ENCODE measurements at regions not wholly inside any gene's neighbourhood (a gene's known extent, or its start where the extent isn't known, plus 50 kb on each side); places are given as distances from the start of the nearest gene placed in this dataset.
"Not testable (repeated sequence)": the region's sequence is repeated elsewhere in the genome, so short reads cannot be mapped to it uniquely, and the experiment has no call there.

DNA sequence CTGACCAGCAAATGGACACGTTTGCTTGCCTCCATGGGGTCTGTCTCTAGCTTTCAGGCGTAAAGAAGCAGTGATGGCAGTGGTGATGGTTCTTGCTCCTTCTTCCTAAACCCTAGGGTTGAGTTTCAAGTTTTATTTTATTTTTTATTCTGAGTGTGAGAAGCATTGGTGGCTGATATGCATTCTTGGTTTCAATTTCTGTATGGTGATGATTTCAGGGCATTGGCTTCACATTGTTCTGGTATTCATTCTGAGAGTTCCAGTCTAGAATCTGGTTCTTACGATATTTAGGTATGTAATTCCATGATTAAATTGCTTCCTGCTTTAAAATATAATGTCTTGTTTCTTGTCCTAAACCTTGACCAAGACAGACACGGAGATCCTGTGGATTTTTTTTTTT is 444.5 kb upstream of the IMPG1 start:
- Histone ChIP-seq H3K27me3 (ENCODE audit: insufficient read depth, low read length, poor library complexity, severe bottlenecking) (no peaks in the 10 kb centered on the region), H3K4me1 (ENCODE audit: insufficient read depth, low read length) (no peaks in the 10 kb centered on the region), H3K36me3 (ENCODE audit: insufficient read depth, low read length) (no peaks in the 10 kb centered on the region), H3K9me3 (ENCODE audit: low read length) (no peaks in the 10 kb centered on the region), H3K4me3 (ENCODE audit: low read length) (no peak overlapping the region), H3K27ac (ENCODE audit: low read depth, low read length) (no peak overlapping the region)
- ChIA-PET CTCF (no interaction called here), POLR2A (no interaction called here)
- Mint-ChIP-seq H3K9me3 (peaks cover 2 to 29% (median 6%) of the 10 kb centered on the region in 5 donors), H3K27me3 (no peaks in the 10 kb centered on the region), H3K4me3 (no peak overlapping the region), H3K4me1 (no peaks in the 10 kb centered on the region), H3K27ac (no peak overlapping the region), H3K36me3 (no peaks in the 10 kb centered on the region)
- no peak for DNase-seq

- no peak for DNase-seq
- H3K27ac ChIP-seq (ENCODE audit: low read depth, low read length): no peak overlapping the region
- H3K4me3 ChIP-seq (ENCODE audit: low read length): no peak overlapping the region
- no peaks in the 10 kb centered on the region for H3K9me3 ChIP-seq (ENCODE audit: low read length)
- POLR2A ChIA-PET: no interaction called here
- Mint-ChIP-seq H3K27me3 (no peaks in the 10 kb centered on the region), H3K4me3 (no peak overlapping the region), H3K4me1 (no peaks in the 10 kb centered on the region), H3K9me3 (peaks cover 0 to 9% (median 5%) of the 10 kb centered on the region in 5 donors), H3K36me3 (no peaks in the 10 kb centered on the region), H3K27ac (no peak overlapping the region)
- no peaks in the 10 kb centered on the region for H3K4me1 ChIP-seq (ENCODE audit: insufficient read depth, low read length)
- CTCF ChIA-PET: no interaction called here
- H3K27me3 ChIP-seq (ENCODE audit: insufficient read depth, low read length, poor library complexity, severe bottlenecking): no peaks in the 10 kb centered on the region
- no peaks in the 10 kb centered on the region for H3K36me3 ChIP-seq (ENCODE audit: insufficient read depth, low read length)
Observed at GRCh38 chr6:76510489-76510888, 438.0 kb upstream of the IMPG1 start.

- Histone ChIP-seq H3K9me3 (ENCODE audit: low read length) (no peaks in the 10 kb centered on the region), H3K4me3 (ENCODE audit: low read length) (no peak overlapping the region), H3K27ac (ENCODE audit: low read depth, low read length) (no peak overlapping the region), H3K36me3 (ENCODE audit: insufficient read depth, low read length) (no peaks in the 10 kb centered on the region), H3K4me1 (ENCODE audit: insufficient read depth, low read length) (no peaks in the 10 kb centered on the region), H3K27me3 (ENCODE audit: insufficient read depth, low read length, poor library complexity, severe bottlenecking) (no peaks in the 10 kb centered on the region)
- H3K27ac Mint-ChIP-seq: no peak overlapping the region
- no peaks in the 10 kb centered on the region for H3K36me3 Mint-ChIP-seq
- ChIA-PET CTCF (no interaction called here), POLR2A (no interaction called here)
- no peak overlapping the region for H3K4me3 Mint-ChIP-seq
- H3K4me1 Mint-ChIP-seq: no peaks in the 10 kb centered on the region
- no peaks in the 10 kb centered on the region for H3K27me3 Mint-ChIP-seq
- DNase-seq: no peak
- peaks cover 0 to 13% (median 5%) of the 10 kb centered on the region in 5 donors for H3K9me3 Mint-ChIP-seq
Observed at GRCh38 chr6:76509397-76509796, 436.9 kb upstream of the IMPG1 start.

DNA sequence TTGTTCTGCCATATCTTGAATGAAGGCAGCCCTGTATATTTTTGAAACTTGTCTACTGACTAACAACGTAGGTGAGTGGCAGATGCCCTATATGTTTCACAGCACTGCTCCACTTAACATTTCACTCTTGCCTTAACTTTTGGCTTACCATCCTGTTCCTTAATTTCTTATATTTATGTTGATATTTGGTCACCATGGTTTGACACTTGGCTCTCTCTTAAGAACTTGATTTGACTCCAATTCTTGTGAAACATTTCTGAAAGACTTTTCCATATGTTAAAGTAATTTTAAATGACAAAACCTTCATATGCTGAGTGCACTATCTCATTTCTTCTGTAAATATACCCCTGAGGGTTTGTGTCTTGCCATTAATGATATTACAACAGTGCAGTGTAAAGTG is 434.3 kb upstream of the IMPG1 start:
- H3K36me3 ChIP-seq (ENCODE audit: insufficient read depth, low read length): no peaks in the 10 kb centered on the region
- no peaks in the 10 kb centered on the region for H3K36me3 Mint-ChIP-seq
- H3K9me3 ChIP-seq (ENCODE audit: low read length): no peaks in the 10 kb centered on the region
- no peaks in the 10 kb centered on the region for H3K27me3 Mint-ChIP-seq
- no peak overlapping the region for H3K4me3 Mint-ChIP-seq
- no peak overlapping the region for H3K27ac ChIP-seq (ENCODE audit: low read depth, low read length)
- no peak overlapping the region for H3K4me3 ChIP-seq (ENCODE audit: low read length)
- no peaks in the 10 kb centered on the region for H3K4me1 Mint-ChIP-seq
- no peak for DNase-seq
- no peak overlapping the region for H3K27ac Mint-ChIP-seq
- H3K4me1 ChIP-seq (ENCODE audit: insufficient read depth, low read length): no peaks in the 10 kb centered on the region
- POLR2A ChIA-PET: no interaction called here
- peaks cover 1 to 9% (median 6%) of the 10 kb centered on the region in 5 donors for H3K9me3 Mint-ChIP-seq
- H3K27me3 ChIP-seq (ENCODE audit: insufficient read depth, low read length, poor library complexity, severe bottlenecking): no peaks in the 10 kb centered on the region
- CTCF ChIA-PET: no interaction called here

DNA sequence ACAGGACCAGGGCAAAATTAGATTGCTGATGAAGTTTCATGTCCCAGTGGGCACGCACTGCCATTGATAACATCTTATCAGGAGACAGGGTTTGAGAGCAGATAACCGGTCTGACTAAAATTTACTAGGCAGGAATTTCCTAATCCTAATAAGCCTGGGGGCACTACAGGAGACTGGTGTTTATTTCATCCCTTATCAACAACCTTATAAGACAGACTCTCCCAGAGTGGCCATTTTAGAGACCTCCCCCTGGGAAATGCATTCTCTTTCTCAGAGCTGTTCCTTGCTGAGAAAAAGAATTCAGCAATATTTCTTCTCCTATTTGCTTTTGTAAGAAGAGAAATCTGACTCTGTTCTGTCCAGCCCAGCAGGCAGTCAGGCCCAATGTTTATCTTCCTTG is 423.4 kb upstream of the IMPG1 start:
- Histone ChIP-seq H3K9me3 (ENCODE audit: low read length) (no peaks in the 10 kb centered on the region), H3K36me3 (ENCODE audit: insufficient read depth, low read length) (no peaks in the 10 kb centered on the region), H3K4me3 (ENCODE audit: low read length) (no peak overlapping the region), H3K27ac (ENCODE audit: low read depth, low read length) (no peak overlapping the region), H3K27me3 (ENCODE audit: insufficient read depth, low read length, poor library complexity, severe bottlenecking) (no peaks in the 10 kb centered on the region), H3K4me1 (ENCODE audit: insufficient read depth, low read length) (no peaks in the 10 kb centered on the region)
- ChIA-PET POLR2A (no interaction called here), CTCF (no interaction called here)
- Mint-ChIP-seq H3K27ac (no peak overlapping the region), H3K4me3 (no peak overlapping the region), H3K9me3 (peaks cover 11 to 41% (median 33%) of the 10 kb centered on the region in 5 donors), H3K36me3 (peaks cover 0 to 4% (median 0%) of the 10 kb centered on the region in 3 donors), H3K27me3 (peaks cover 0 to 2% of the 10 kb centered on the region in 2 donors), H3K4me1 (no peaks in the 10 kb centered on the region)
- no peak for DNase-seq

DNA sequence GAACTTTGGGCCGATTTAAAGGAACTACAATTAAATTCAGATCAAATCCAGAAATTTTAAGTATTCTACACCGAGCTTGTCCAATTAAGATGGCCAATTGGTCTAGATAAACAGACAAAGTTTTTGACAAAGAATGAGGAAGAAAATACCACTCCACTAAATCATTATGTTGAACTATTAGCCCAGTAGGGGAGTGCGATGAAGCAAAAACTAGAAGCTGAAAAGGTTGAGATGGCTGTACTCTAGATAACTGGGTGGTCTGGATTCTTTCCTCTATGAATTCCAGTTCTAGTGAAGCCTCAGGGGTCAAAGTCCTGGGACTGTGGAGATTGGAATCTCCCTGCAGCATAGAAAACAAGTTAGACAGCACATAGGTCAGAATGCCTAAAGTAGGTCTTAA is 418.9 kb upstream of the IMPG1 start:
- H3K27me3 ChIP-seq (ENCODE audit: insufficient read depth, low read length, poor library complexity, severe bottlenecking); H3K4me1 Mint-ChIP-seq; H3K9me3 ChIP-seq (ENCODE audit: low read length); H3K4me1 ChIP-seq (ENCODE audit: insufficient read depth, low read length); H3K4me3 ChIP-seq (ENCODE audit: low read length); H3K36me3 ChIP-seq (ENCODE audit: insufficient read depth, low read length); H3K27ac ChIP-seq (ENCODE audit: low read depth, low read length); H3K4me3 Mint-ChIP-seq; H3K36me3 Mint-ChIP-seq; CTCF ChIA-PET; POLR2A ChIA-PET; H3K27ac Mint-ChIP-seq; DNase-seq; H3K27me3 Mint-ChIP-seq: not testable (repeated sequence)
- peaks cover 13 to 40% (median 30%) of the 10 kb centered on the region in 5 donors for H3K9me3 Mint-ChIP-seq

GRCh38 chr6:76490456-76490855 is 418.0 kb upstream of the IMPG1 start:
- no peaks in the 10 kb centered on the region for H3K9me3 ChIP-seq (ENCODE audit: low read length)
- no peak overlapping the region for H3K27ac ChIP-seq (ENCODE audit: low read depth, low read length)
- Mint-ChIP-seq H3K9me3 (peaks cover 10 to 34% (median 23%) of the 10 kb centered on the region in 5 donors), H3K4me1 (no peaks in the 10 kb centered on the region), H3K4me3 (no peak overlapping the region), H3K27me3 (peaks cover 0 to 2% of the 10 kb centered on the region in 2 donors), H3K27ac (no peak overlapping the region), H3K36me3 (peaks cover 0 to 2% (median 0%) of the 10 kb centered on the region in 3 donors)
- POLR2A ChIA-PET: no interaction called here
- H3K4me3 ChIP-seq (ENCODE audit: low read length): no peak overlapping the region
- CTCF ChIA-PET: no interaction called here
- no peaks in the 10 kb centered on the region for H3K36me3 ChIP-seq (ENCODE audit: insufficient read depth, low read length)
- H3K27me3 ChIP-seq (ENCODE audit: insufficient read depth, low read length, poor library complexity, severe bottlenecking): no peaks in the 10 kb centered on the region
- DNase-seq: no peak
- no peaks in the 10 kb centered on the region for H3K4me1 ChIP-seq (ENCODE audit: insufficient read depth, low read length)

DNA sequence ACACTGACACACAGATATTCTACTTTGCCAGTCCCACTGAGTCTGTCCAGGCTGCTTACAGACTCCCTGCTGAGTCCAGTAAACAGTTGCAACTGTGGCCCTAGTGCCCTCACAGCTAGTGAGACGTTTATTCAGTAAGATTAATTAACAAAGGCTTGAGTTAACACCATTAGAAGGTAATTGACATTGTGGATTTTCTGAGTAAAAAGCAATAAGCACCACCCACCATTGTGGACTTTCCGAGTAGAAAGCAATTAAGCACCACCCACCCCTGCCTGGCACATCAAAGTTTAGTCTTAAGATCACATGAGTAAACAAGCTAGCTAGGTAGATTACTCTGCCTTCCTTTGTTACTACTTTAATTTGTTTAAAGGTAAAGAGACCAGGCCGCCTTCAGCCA is 408.6 kb upstream of the IMPG1 start:
- Mint-ChIP-seq H3K36me3 (no peaks in the 10 kb centered on the region), H3K4me1 (no peaks in the 10 kb centered on the region), H3K27me3 (no peaks in the 10 kb centered on the region), H3K9me3 (peaks cover 17 to 48% (median 25%) of the 10 kb centered on the region in 5 donors), H3K27ac (no peak overlapping the region), H3K4me3 (no peak overlapping the region)
- H3K4me1 ChIP-seq (ENCODE audit: insufficient read depth, low read length): no peaks in the 10 kb centered on the region
- no peak overlapping the region for H3K4me3 ChIP-seq (ENCODE audit: low read length)
- no peak overlapping the region for H3K27ac ChIP-seq (ENCODE audit: low read depth, low read length)
- CTCF ChIA-PET: no interaction called here
- H3K36me3 ChIP-seq (ENCODE audit: insufficient read depth, low read length): no peaks in the 10 kb centered on the region
- H3K27me3 ChIP-seq (ENCODE audit: insufficient read depth, low read length, poor library complexity, severe bottlenecking): no peaks in the 10 kb centered on the region
- H3K9me3 ChIP-seq (ENCODE audit: low read length): no peaks in the 10 kb centered on the region
- POLR2A ChIA-PET: no interaction called here
- no peak for DNase-seq

GRCh38 chr6:76472858-76473257 is 400.4 kb upstream of the IMPG1 start:
- Mint-ChIP-seq H3K4me1 (no peaks in the 10 kb centered on the region), H3K27ac (no peak overlapping the region), H3K9me3 (peaks cover 2 to 18% (median 12%) of the 10 kb centered on the region in 5 donors), H3K4me3 (no peak overlapping the region), H3K36me3 (no peaks in the 10 kb centered on the region), H3K27me3 (no peaks in the 10 kb centered on the region)
- H3K36me3 ChIP-seq (ENCODE audit: insufficient read depth, low read length): no peaks in the 10 kb centered on the region
- no peaks in the 10 kb centered on the region for H3K27me3 ChIP-seq (ENCODE audit: insufficient read depth, low read length, poor library complexity, severe bottlenecking)
- H3K4me1 ChIP-seq (ENCODE audit: insufficient read depth, low read length): no peaks in the 10 kb centered on the region
- H3K4me3 ChIP-seq (ENCODE audit: low read length): no peak overlapping the region
- POLR2A ChIA-PET: no interaction called here
- CTCF ChIA-PET: no interaction called here
- H3K27ac ChIP-seq (ENCODE audit: low read depth, low read length): no peak overlapping the region
- no peak for DNase-seq
- no peaks in the 10 kb centered on the region for H3K9me3 ChIP-seq (ENCODE audit: low read length)

Measured in CD8-positive, alpha-beta memory T cell (primary cell).